ENCODE measurements at regions not wholly inside any gene's neighbourhood (a gene's known extent, or its start where the extent isn't known, plus 50 kb on each side); places are given as distances from the start of the nearest gene placed in this dataset.

DNA sequence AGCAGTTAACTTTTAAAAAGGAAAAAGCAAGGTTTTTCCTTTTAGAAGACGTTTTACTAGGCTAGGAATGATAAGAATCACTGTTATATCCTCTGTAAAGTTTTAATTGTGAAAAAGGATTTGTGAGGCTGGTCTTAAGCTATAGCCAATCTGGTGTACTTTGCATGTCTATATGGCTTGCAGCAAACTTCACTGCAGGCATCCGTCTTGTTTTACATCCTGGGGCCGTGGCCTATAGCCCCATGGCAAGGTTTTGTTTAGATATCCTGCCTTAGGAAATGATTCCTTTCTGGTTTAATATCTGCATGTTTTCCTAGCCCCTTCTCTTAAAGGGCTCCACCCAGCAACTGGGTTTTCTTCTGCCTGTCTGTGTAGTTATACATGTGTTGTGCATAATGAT lies 272.8 kb downstream of the ICE1 start:
- H3K36me3 Mint-ChIP-seq = no peaks in the 10 kb centered on the region
- peaks cover 8% of the 10 kb centered on the region for H3K27me3 Mint-ChIP-seq
- no peaks in the 10 kb centered on the region for H3K9me3 Mint-ChIP-seq (ENCODE audit: low read depth)
- H3K27ac Mint-ChIP-seq = no peak overlapping the region
- H3K4me3 Mint-ChIP-seq = no peak overlapping the region
- H3K4me1 Mint-ChIP-seq (ENCODE audit: low read depth) = no peaks in the 10 kb centered on the region

DNA sequence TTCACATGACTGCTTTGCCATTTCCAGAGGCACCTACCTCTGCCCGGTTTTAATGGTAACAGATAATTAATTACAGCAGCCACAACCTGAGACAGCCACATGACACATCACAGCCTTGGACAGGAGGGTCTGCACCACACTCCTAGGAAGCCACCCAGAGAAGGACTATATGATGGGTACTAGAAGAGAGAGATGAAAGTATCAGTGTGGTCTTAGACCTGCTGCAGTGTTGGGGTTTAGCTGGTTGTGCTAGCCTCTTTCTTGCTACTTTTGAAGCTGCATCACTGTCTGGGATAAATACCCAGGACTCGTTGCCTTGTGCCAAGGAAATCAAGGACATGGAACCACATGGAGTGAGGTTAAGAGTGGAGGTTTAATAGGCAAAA lies 266.4 kb downstream of the ICE1 start:
- H3K9me3 Mint-ChIP-seq (ENCODE audit: low read depth) = peaks cover under 1% of the 10 kb centered on the region
- H3K27me3 Mint-ChIP-seq = peaks cover 32% of the 10 kb centered on the region
- H3K27ac Mint-ChIP-seq = no peak overlapping the region
- H3K4me3 Mint-ChIP-seq = no peak overlapping the region
- H3K36me3 Mint-ChIP-seq = no peaks in the 10 kb centered on the region
- no peaks in the 10 kb centered on the region for H3K4me1 Mint-ChIP-seq (ENCODE audit: low read depth)

DNA sequence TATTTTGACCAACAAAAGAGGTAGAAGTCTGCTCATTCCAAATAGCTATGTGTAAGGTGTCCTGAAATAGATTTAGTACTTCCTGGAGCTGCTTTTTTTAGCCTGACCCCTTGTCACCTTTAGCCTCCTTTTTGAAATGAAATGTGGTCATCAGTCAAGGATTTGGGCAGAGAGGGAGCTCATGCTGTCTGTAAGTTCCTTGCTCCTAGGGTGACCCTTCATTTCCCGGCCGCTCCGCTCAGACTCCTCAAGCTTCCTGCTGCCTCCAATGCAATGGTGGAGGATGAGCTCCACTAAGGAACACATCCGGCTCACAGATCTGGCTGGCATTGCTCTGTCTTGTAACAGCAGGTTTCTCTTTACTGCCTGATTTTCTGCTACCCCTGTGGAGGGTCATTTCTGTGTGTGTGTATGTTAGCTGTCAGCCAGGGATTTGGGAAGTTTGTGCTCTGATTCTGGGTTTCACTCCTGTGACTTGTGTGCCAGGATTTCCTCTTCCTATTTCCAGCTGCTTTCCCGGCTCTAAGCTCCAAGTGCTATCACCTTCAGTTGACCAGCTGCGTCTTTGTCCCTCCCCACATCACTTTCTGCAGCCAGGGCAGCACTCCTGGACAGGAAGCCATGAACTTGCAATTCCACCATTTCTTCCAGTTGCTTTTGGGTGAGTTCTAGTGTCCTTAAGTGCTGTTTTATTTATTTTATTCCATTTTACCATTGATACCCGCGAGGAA lies 265.9 kb downstream of the ICE1 start:
- Mint-ChIP-seq H3K27me3 (peaks cover 32% of the 10 kb centered on the region), H3K36me3 (no peaks in the 10 kb centered on the region), H3K9me3 (ENCODE audit: low read depth) (peaks cover 5% of the 10 kb centered on the region), H3K4me3 (no peak overlapping the region), H3K4me1 (ENCODE audit: low read depth) (no peaks in the 10 kb centered on the region), H3K27ac (no peak overlapping the region)

DNA sequence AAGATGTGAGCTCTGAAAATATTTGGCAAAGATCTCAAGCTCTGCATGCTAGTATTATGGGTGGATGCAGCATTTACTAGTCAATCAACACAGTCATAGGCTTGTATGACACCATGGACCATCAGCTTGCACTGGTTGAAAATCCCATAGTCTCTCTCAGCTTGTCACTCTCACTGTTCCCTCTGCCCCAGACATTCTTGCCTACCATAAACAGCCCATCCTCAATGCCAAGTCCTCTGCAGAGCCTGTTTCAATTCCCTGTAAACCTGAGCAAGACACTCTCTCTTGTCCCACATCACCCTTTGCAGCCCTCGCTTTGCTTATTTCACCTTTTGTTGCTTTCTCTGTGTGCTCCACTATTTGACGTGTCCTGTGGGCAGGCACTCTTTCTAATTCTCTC lies 264.6 kb downstream of the ICE1 start:
- Mint-ChIP-seq H3K36me3 (no peaks in the 10 kb centered on the region), H3K27me3 (peaks cover 32% of the 10 kb centered on the region), H3K9me3 (ENCODE audit: low read depth) (peaks cover 13% of the 10 kb centered on the region), H3K4me1 (ENCODE audit: low read depth) (no peaks in the 10 kb centered on the region), H3K4me3 (no peak overlapping the region), H3K27ac (no peak overlapping the region)

DNA sequence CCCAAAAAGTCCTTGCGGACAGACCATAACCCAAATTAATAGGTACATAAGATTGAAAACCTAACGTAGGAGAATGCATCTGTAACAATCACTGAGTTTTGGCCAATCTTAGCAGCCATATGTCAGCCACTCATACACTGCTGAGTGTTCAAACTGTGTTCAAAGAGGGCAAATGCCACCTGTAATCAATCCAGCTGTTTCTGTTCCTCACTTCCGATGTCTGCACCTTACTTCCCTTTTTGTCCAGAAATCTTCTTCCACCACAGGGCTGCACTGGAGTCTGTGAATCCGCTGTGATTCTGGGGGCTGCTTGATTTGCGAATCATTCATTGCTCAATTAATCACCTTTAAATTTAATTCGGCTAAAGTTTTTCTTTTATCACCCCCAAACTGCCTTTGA lies 263.9 kb downstream of the ICE1 start:
- Mint-ChIP-seq H3K4me3 (no peak overlapping the region), H3K27ac (no peak overlapping the region), H3K36me3 (no peaks in the 10 kb centered on the region), H3K4me1 (ENCODE audit: low read depth) (no peaks in the 10 kb centered on the region), H3K9me3 (ENCODE audit: low read depth) (peaks cover 13% of the 10 kb centered on the region), H3K27me3 (peaks cover 28% of the 10 kb centered on the region)

DNA sequence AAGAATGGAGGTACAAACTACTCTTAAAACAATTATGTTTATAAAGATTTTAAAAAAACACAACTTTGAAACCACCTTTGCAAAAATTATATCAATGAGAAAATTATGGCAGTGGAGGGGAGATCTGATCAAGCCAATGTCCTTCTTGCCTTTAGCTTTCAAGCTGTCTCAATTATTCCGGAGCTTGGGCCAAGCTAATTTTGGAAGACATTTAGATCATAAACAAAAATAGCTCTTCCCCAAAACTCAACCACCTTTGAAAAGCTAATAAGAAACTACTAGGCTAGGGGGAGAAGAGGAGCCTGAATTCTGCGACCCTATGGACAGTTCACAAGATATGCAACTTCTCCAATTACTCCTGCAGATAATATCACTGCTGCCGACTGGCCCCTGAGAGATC lies 263.3 kb downstream of the ICE1 start:
- Mint-ChIP-seq H3K27ac (no peak overlapping the region), H3K27me3 (peaks cover 28% of the 10 kb centered on the region), H3K9me3 (ENCODE audit: low read depth) (peaks cover 13% of the 10 kb centered on the region), H3K4me1 (ENCODE audit: low read depth) (no peaks in the 10 kb centered on the region), H3K36me3 (no peaks in the 10 kb centered on the region), H3K4me3 (no peak overlapping the region)

DNA sequence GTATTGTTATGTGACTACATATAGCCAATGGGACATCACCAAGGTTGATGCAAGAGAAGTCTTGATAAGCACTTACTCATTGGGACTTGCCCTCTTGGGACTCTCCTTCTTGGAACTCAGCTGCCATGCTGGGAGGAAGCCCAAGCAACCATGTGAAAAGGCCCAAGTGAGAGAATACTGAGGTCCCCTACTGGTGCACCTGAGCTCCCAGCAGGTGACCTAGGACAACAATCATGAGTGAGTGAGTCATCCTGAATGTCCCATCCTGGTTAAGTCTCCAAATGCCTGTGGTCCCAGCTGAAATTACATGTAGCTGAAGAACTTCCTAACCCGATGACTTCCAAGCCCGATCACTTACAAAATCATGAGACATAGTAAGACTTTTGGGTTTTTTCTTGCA lies 260.7 kb downstream of the ICE1 start:
- H3K36me3 Mint-ChIP-seq = no peaks in the 10 kb centered on the region
- peaks cover 20% of the 10 kb centered on the region for H3K27me3 Mint-ChIP-seq
- H3K27ac Mint-ChIP-seq = no peak overlapping the region
- H3K9me3 Mint-ChIP-seq (ENCODE audit: low read depth) = peaks cover 13% of the 10 kb centered on the region
- no peaks in the 10 kb centered on the region for H3K4me1 Mint-ChIP-seq (ENCODE audit: low read depth)
- H3K4me3 Mint-ChIP-seq = no peak overlapping the region

DNA sequence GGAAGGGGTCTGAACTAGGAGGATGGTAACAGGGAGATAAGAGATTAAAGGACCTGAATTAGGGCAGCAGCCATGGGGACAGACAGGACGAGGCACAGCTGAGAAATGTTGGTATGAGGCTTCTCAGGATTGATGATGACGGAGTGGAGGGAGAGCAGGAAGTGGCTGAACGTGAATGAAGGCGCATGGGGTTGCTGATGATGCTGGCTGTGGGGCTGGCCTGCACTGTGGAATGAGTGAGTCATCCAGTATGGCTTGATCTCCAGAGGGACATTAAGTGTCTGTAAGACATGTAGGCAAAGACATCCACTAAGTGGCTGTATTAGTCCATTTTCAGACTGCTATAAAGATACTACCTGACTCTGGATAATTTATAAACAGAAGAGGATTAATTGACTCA lies 256.4 kb downstream of the ICE1 start:
- Mint-ChIP-seq H3K9me3 (ENCODE audit: low read depth) (peaks cover 12% of the 10 kb centered on the region), H3K4me1 (ENCODE audit: low read depth) (no peaks in the 10 kb centered on the region), H3K27me3 (peaks cover 5% of the 10 kb centered on the region), H3K36me3 (no peaks in the 10 kb centered on the region), H3K4me3 (no peak overlapping the region), H3K27ac (no peak overlapping the region)

DNA sequence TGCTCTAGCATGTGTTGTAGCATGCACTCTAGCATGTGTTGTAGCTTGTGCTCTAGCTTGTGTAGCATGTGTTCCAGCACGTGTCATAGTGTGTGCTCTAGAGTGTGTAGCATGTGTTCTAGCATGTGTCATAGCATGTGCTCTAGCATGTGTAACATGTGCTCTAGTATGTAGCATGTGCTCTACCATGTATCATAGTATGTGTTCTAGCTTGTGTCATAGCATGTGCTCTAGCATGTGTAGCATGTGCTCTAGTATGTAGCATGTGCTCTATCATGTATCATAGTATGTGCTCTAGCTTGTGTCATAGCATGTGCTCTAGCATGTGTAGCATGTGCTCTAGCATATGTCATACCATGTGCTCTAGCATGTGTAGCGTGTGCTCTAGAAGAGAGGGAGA lies 255.3 kb downstream of the ICE1 start:
- H3K36me3 Mint-ChIP-seq = no peaks in the 10 kb centered on the region
- no peak overlapping the region for H3K27ac Mint-ChIP-seq
- peaks cover 5% of the 10 kb centered on the region for H3K9me3 Mint-ChIP-seq (ENCODE audit: low read depth)
- peaks cover 4% of the 10 kb centered on the region for H3K27me3 Mint-ChIP-seq
- H3K4me3 Mint-ChIP-seq = no peak overlapping the region
- no peaks in the 10 kb centered on the region for H3K4me1 Mint-ChIP-seq (ENCODE audit: low read depth)

DNA sequence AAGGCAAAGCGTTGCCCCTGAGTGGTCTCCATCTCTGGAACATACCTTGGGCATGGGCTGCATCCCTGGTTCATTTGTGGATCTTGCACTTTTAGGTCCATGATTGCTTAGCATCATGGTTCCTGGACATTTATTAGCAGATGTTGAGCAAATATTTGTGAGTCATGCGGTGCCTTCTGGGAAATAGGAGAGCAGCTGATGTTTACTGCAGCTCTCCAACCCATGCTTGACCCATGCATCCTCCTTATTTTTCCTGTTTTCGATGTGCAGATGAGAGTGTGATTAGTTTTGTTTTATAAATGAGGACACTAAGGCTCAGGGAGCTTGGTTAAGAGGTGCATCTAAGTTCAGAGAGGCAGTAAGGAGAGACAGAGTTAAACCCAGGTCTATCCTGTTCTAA lies 253.7 kb downstream of the ICE1 start:
- no peak overlapping the region for H3K4me3 Mint-ChIP-seq

DNA sequence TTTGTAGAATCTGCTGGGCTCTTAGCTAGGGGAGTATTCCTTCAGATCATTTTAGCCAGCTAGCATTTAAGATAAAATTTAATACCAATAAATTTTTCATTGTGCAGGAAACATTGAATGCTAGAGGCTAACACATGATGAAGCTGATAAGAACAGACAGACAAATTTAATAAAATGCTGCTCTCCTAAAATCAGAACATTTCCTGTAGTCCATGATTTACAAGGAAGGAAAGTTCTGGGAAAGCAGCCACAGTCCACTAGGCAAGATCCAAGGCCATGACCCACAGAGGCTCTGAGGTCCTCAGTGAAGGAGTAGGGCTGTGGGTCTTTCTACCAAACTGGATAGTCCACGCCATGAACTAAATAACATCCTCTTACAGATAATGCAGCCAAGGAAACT lies 253.0 kb downstream of the ICE1 start:
- peaks cover 4% of the 10 kb centered on the region for H3K27me3 Mint-ChIP-seq
- H3K9me3 Mint-ChIP-seq (ENCODE audit: low read depth) = no peaks in the 10 kb centered on the region
- no peaks in the 10 kb centered on the region for H3K36me3 Mint-ChIP-seq
- H3K4me3 Mint-ChIP-seq = no peak overlapping the region
- H3K4me1 Mint-ChIP-seq (ENCODE audit: low read depth) = no peaks in the 10 kb centered on the region
- H3K27ac Mint-ChIP-seq = no peak overlapping the region

More for the DNA sequence above, 253.7 kb downstream of the ICE1 start:
- H3K27me3 Mint-ChIP-seq = peaks cover 4% of the 10 kb centered on the region
- no peaks in the 10 kb centered on the region for H3K9me3 Mint-ChIP-seq (ENCODE audit: low read depth)
- H3K36me3 Mint-ChIP-seq = no peaks in the 10 kb centered on the region
- H3K4me1 Mint-ChIP-seq (ENCODE audit: low read depth) = no peaks in the 10 kb centered on the region
- no peak overlapping the region for H3K27ac Mint-ChIP-seq

DNA sequence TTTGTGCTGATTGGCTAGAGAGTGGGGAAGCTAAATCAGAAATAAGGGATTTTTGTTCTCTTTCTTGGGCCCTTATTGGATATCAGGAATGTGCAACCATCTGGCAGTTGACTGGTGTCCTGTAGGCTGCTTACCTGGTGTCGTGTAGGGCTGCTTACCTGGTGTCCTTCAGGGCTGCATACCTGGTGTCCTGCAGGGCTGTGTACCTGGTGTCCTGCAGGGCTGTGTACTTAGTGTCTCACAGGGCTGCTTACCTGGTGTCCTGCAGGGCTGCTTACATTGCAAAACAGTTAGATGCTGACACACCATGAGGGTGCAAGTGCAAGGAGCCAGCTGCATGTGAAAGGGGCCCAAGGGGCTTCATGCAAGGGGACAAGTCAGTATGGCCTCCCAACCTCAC lies 249.3 kb downstream of the ICE1 start:
- H3K4me1 Mint-ChIP-seq (ENCODE audit: low read depth) = no peaks in the 10 kb centered on the region
- no peaks in the 10 kb centered on the region for H3K27me3 Mint-ChIP-seq
- H3K27ac Mint-ChIP-seq = no peak overlapping the region
- H3K9me3 Mint-ChIP-seq (ENCODE audit: low read depth) = no peaks in the 10 kb centered on the region
- no peaks in the 10 kb centered on the region for H3K36me3 Mint-ChIP-seq
- H3K4me3 Mint-ChIP-seq = no peak overlapping the region

DNA sequence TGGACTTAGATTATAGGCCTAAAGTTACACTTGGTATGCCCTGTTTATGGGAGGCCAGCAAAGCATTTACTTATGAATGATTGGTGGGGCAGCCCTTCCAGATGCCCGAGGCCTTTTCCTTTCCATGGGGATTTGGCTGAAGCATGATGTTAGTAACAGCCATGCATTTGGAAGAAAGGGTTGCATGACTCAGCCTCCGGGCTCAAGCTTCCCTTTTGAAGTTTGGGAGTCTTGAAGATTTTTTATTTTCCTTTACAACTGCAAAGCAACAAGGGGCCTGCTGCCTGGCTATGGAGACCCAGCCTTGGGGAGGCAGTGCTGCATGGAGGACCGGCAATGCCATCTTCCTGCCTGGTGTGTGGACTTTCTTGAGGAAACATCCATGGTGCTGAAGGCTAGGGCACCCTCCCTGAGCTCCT lies 244.7 kb downstream of the ICE1 start:
- Mint-ChIP-seq H3K4me3 (no peak overlapping the region), H3K27me3 (peaks cover 4% of the 10 kb centered on the region), H3K36me3 (no peaks in the 10 kb centered on the region), H3K27ac (no peak overlapping the region), H3K9me3 (ENCODE audit: low read depth) (no peaks in the 10 kb centered on the region), H3K4me1 (ENCODE audit: low read depth) (no peaks in the 10 kb centered on the region)

DNA sequence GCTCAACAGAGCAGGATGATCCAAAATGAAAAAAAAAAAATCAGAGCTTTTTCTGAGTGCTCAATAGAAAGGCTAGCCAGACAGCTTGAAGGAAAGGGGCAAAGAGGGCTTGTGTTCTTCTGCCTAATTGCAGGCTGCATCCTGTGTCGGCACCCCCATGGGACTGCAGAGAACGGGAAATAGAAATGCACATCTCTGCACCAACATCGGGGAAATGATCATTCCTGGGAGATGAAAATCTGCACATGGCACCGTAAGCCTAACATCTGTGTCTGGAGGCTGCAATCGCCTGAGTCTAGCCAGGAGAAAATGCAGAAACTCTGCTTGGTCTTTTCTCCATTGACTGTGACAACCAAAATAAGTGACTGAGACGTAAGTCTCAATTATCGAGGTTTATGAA lies 243.9 kb downstream of the ICE1 start:
- H3K9me3 Mint-ChIP-seq (ENCODE audit: low read depth) = no peaks in the 10 kb centered on the region
- H3K27me3 Mint-ChIP-seq = peaks cover 6% of the 10 kb centered on the region
- H3K27ac Mint-ChIP-seq = no peak overlapping the region
- H3K4me3 Mint-ChIP-seq = no peak overlapping the region
- H3K4me1 Mint-ChIP-seq (ENCODE audit: low read depth) = no peaks in the 10 kb centered on the region
- H3K36me3 Mint-ChIP-seq = no peaks in the 10 kb centered on the region

DNA sequence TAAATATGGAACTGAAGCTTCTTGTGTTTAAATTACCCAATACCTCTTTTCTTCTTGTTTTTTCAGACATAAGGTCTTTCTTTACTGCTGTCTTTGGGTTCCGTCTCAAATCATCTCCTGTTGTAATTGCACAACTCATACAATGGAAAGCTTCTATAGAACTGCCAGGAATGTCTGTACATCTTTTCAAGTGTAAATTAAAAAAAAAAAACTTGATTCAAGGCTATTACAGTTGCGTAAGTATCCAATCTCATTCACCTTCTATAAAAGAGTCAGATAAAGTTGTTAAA lies 243.5 kb downstream of the ICE1 start:
- H3K27ac Mint-ChIP-seq = no peak overlapping the region
- H3K36me3 Mint-ChIP-seq = no peaks in the 10 kb centered on the region
- no peaks in the 10 kb centered on the region for H3K4me1 Mint-ChIP-seq (ENCODE audit: low read depth)
- peaks cover 6% of the 10 kb centered on the region for H3K27me3 Mint-ChIP-seq
- H3K4me3 Mint-ChIP-seq = no peak overlapping the region
- no peaks in the 10 kb centered on the region for H3K9me3 Mint-ChIP-seq (ENCODE audit: low read depth)

DNA sequence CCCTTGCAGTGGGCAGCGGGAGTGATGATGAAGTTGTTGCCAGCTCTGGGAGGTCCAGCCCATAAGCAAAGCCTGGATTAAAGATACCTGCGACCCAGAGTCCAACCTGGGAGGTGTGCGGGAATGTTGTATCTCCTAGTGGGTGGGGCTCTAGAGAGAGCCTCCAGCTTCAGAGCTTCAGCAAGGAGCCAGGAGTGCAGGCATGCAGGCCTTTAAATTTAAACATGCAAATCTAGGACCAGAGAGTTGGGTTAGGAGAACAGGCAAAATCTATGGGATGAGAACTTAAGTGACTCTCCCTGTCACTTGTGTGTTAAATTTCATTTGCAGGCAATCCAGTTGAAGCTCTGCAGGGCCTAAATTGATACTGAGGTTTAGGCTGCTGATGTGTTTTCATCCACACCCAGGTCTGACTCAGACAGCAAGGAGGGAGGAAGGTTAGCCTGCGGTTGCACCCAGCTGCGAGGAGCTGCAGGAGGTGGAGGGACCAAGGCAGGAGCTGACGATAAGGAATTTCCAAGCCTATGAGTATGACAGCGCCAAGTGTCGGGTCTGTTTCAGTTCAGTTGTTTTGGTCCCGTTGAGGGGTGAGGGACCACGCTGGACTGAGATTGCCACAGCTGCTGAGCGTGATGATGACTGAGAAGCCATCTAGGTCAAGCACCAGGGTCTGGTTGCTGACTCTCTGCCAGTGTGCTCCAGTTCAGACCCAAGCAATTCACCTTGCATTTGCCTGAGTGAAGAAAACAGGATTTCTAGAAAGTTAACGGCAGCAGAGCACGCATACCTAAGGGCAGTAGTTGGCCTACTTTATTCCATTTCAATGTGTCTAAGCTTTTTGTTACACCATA lies 243.0 kb downstream of the ICE1 start:
- no peaks in the 10 kb centered on the region for H3K9me3 Mint-ChIP-seq (ENCODE audit: low read depth)
- no peaks in the 10 kb centered on the region for H3K4me1 Mint-ChIP-seq (ENCODE audit: low read depth)
- no peak overlapping the region for H3K27ac Mint-ChIP-seq
- H3K27me3 Mint-ChIP-seq = peaks cover 6% of the 10 kb centered on the region
- no peak overlapping the region for H3K4me3 Mint-ChIP-seq
- no peaks in the 10 kb centered on the region for H3K36me3 Mint-ChIP-seq
